ENCODE measurements at regions not wholly inside any gene's neighbourhood (a gene's known extent, or its start where the extent isn't known, plus 50 kb on each side); places are given as distances from the start of the nearest gene placed in this dataset.

GRCh38 chr14:29465095-29465494, 462.6 kb downstream of the PRKD1 start:
- peak; percentile 35 for DNase-seq

- DNase-seq: no peak
Measured at GRCh38 chr14:29475641-29476040, 452.0 kb downstream of the PRKD1 start.

DNA sequence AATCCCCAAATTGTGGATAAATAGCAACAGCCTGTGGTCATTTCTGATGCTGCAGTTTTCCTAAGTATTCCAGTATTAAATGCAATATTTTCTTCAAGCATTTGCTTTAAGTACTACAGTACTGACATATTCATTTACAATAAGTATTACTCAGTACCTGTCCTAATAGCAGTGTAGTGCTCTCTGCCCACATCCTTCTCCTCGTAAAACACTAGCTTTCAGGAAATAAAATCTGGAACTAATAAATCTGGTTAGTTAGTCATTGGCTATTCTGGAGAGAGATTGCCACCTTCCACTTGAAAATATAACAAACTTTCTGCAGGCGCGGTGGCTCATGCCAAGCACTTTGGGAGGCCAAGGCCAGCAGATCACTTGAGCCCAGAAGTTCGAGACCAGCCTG, 441.5 kb downstream of the PRKD1 start:
- DNase-seq: no peak

- DNase-seq: no peak
Measured at GRCh38 chr14:29489911-29490425, 437.7 kb downstream of the PRKD1 start.

DNA sequence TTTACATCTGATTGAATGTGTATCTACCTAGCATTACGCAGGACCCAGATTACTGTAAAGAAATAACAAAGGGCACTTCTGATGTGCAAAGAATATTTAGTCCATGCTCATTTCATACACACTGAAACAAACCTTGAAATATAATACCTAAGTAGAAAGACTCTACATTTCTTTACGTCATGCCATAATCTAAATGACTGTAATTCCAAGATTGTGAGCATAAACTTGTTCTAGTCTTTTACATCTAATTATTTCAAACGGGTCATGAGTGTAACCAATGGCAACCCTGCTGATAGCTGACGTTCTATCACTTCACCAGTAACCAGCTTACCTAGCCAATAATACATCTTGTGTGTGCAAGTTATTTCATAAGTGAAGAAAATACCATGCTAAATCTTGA, 433.8 kb downstream of the PRKD1 start:
- no peak for DNase-seq

DNA sequence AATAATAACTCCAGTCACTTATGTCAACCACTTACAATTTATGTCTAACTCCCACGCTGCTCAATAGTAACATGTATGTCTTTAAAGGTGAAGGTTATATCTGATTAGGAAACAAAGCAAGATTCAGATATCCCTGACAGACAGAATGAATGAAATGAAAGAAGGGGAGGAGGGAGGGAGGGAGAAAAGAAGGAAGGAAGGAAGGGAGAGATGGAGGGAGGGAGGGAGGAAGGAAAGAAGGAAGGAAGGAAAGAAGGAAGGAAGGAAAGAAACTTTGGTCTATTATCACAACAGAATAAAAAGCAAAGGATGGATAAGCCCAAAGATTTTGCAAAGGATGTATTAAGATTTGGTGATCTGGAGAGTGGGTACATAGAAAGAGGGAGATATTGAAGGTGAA, 433.3 kb downstream of the PRKD1 start:
- no peak for DNase-seq

DNA sequence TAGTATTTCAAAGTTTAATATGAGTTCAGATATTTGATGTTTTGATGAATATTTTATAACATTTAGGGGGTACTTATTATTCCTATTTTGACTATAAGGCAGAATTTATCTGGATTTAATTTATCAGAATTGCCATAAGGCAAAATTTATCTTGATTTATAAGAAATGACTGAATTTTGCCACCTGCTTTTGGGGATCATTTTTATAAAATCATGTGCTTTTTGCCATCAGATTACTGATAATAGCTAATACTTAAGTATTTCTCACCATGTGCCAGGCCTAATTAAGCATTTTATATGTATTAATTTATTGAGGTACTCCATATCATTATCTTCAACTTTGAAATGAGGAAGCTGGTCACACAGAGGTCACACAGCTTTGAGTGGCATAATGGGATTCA, 423.7 kb downstream of the PRKD1 start:
- no peak for DNase-seq

DNA sequence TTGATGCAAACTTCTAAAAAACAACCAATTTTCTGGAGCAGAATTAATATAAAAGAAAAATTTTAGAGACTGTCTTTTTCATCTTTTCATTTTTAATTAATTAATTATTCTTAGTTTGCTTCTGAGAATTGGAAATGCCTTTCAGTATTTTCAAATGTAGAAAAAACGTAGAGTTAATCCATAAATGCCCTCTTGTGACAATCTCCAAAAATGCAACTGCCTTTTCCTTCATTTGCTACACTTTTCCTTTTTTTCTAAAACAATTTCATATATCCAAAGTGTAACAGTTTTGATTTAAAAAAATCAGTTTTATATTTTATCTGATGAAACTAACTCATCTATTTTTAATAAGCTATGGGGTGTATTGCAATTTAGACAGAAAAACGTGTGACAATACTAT, 409.3 kb downstream of the PRKD1 start:
- peak; percentile 41 for DNase-seq

DNA sequence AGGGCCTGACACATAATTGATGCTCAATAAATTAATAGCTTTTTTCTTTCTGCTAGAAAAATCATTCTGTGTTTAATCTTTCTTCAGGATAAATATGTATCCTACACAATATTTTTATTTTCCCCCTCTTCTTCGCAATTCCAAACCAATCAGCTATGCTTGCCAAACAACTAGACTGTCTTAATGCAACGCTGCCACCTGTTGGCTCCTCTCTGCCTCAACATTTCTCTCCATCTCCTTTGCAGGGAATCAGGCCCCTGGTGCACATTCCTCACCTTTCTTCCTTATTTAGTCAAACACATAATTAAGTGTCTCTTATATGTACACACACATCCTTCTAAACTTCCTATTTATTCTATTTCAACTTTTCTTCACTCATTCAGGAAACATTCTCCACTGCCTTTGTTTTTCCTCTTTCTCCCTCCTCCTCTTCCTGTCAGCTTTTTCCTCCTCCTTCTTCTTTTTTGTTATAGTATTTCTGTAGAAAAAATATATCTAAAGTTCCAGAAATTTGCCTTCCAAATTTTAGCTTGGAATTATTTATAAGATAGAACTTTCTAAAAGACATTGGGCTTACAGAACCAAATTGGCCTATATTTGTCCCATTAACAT, 406.0 kb downstream of the PRKD1 start:
- peak; percentile 23 for DNase-seq
